Fibroblast of villous mesenchyme (primary cell): ENCODE measurements at regions not wholly inside any gene's neighbourhood (a gene's known extent, or its start where the extent isn't known, plus 50 kb on each side); places are given as distances from the start of the nearest gene placed in this dataset.
A peak's percentile ranks its signal among the peaks of the same experiment; 100 is the strongest.

Experiments
- DNase-seq: peaks from one replicate; pipeline ENCODE4 v3.0.0-alpha.2; 2010; ENCODE audit warnings: low read depth
- H3K4me3 ChIP-seq: 2 replicates; pipeline ENCODE4 v1.5.1; 2011; ENCODE audit warnings: low read depth, mild to moderate bottlenecking, low read length
- TF ChIP-seq, protein P1 (sequence below): IDR thresholded peaks from 2 replicates; pipeline ENCODE4 v1.5.1; 2012; ENCODE audit warnings: low read depth, mild to moderate bottlenecking, low read length; ENCODE audit not compliant: insufficient read depth

DNA sequence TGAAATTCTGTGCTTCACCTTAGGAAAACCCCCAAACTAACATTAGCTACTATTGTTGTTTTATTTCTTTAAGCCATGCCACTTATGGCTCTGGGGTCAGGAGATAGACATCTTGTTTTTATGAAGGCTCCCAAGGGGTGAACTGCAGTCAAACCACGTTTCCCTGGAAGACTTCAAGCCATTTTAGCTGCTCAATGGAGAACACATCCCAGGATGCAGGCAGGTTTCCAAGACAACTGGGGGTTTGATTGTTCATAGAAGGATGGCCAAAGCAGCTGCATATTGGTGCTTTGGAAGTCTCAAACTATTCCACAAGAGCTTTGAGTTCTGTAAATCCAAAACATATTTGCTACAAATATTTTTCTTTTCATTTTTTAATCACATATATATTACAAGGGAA, 818.0 kb downstream of the MAFB start:
- TF ChIP-seq, protein P1, sequence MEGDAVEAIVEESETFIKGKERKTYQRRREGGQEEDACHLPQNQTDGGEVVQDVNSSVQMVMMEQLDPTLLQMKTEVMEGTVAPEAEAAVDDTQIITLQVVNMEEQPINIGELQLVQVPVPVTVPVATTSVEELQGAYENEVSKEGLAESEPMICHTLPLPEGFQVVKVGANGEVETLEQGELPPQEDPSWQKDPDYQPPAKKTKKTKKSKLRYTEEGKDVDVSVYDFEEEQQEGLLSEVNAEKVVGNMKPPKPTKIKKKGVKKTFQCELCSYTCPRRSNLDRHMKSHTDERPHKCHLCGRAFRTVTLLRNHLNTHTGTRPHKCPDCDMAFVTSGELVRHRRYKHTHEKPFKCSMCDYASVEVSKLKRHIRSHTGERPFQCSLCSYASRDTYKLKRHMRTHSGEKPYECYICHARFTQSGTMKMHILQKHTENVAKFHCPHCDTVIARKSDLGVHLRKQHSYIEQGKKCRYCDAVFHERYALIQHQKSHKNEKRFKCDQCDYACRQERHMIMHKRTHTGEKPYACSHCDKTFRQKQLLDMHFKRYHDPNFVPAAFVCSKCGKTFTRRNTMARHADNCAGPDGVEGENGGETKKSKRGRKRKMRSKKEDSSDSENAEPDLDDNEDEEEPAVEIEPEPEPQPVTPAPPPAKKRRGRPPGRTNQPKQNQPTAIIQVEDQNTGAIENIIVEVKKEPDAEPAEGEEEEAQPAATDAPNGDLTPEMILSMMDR: no peak
- DNase-seq: no peak
- H3K4me3 ChIP-seq: no peak overlapping the region

DNA sequence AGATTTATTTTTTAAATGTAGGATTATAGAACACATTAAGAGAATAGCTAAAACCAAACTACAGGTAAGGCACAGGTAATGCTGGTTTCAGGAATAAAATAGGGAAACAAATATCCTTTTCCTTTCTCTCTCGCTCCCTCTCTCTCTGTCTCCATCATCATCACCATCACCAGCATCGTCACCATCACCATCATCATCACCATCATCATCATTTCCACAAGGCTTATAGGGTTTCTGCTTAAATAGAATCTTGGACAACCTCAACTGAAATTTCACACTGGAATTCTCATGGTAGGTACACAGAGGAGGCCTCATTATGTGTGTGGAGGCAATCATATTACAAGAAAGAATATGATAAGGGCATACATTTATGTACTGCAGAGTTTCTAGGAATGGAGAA, 823.6 kb downstream of the MAFB start:
- DNase-seq: no peak
- TF ChIP-seq, protein P1: no peak
- H3K4me3 ChIP-seq: no peak overlapping the region

DNA sequence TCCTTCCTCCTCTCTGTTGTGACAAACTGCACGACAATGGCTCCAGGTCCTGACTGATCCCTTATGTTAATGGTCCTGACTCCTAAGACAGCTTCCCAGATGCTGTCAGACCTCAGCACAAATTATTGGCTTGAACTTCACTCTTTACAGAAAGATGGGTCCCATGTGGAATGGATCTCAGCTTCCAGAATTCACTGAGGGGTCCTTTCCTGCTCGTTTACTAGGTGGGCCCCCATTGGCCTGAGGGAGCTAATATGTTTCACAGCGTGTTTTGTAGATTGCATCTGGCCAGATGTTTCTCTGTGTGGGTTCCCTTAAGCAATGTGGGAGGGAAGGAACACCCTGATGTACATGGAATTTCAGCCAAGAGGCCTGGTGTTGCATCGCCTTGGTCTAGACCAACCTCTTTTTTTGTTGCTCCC, 826.6 kb downstream of the MAFB start:
- no peak overlapping the region for H3K4me3 ChIP-seq
- TF ChIP-seq, protein P1: no peak
- peak; percentile 37 for DNase-seq

DNA sequence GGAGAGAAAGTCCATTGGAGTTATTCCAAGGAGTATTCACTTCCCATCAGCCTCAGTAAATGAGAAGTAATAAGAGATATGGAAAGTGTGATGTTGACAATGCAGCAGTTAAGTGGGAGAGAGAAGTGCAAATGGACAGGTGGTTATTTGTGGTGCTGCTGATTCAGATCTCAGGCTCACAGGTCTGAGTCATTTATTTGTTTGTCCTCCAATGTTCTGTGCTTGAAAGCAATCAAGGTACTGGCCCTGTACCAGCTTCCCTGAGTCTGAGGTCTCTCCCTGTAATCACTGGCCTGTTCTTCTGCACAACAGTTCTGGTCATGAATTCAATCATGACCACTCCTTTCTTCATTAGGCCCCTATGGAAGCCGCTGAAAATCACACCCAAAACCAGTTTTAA, 827.7 kb downstream of the MAFB start:
- TF ChIP-seq, protein P1: no peak
- no peak for DNase-seq
- no peak overlapping the region for H3K4me3 ChIP-seq

DNA sequence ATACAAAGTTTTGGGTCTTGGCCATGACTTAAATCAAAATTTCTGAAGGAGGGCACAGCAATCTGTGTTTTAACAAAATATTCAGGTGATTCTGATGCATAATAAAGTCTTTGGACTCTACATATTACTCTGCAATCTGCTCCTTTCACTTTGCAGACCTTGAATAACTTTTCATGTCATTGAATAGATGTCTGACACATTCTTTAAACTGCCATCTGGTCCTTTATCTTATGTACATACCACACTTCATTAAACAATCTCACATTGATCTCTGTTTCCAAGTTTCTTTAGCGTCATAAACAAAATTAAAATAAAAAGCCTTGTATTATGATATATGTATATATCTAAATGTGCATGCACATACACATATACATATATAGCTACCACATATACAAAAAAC, 831.2 kb downstream of the MAFB start:
- DNase-seq: no peak
- no peak overlapping the region for H3K4me3 ChIP-seq
- TF ChIP-seq, protein P1: no peak

DNA sequence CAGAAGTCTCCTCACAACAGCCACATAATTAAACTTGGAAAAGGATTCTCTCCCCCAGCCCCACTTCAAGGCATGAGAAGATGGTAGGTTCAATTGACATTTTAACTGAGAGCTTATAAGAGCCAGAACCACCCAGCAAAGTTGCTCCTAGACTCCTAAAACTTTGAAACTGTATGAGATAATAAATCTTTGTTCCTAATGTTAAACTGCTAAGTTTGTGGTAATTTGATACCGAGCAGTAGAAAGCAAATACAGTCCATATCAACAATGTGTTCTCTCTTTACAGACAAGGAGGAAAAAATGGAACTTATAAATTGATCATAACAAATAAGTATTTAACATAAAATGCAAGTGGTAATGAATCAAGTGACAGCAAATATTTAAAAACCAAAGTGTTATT, 831.8 kb downstream of the MAFB start:
- DNase-seq: peak; percentile 28
- no peak overlapping the region for H3K4me3 ChIP-seq
- TF ChIP-seq, protein P1: no peak

DNA sequence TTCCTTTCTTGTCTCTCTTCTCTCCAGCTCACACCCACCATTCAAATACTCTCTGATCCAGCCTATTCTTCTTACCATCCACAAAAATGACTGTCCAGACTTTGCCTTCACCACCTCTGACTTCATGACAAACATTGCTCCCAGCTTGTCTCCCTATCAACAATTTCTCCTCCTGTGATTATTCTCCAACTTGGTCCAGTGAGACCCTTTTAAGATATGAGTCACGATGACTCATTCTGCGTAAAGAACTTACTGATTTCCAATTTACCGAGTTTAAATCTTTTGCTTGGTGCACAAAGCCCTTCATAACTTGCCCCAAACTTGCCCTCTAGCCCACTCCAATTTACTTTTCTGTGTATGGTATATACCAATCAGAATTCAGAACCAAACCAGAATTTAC, 833.2 kb downstream of the MAFB start:
- H3K4me3 ChIP-seq: no peak overlapping the region
- no peak for DNase-seq
- TF ChIP-seq, protein P1: no peak
